ENCODE measurements at regions not wholly inside any gene's neighbourhood (a gene's known extent, or its start where the extent isn't known, plus 50 kb on each side); places are given as distances from the start of the nearest gene placed in this dataset.

GRCh38 chr9:126183266-126183665 is 143.4 kb upstream of the MVB12B start:
- TF ChIP-seq, protein P1, sequence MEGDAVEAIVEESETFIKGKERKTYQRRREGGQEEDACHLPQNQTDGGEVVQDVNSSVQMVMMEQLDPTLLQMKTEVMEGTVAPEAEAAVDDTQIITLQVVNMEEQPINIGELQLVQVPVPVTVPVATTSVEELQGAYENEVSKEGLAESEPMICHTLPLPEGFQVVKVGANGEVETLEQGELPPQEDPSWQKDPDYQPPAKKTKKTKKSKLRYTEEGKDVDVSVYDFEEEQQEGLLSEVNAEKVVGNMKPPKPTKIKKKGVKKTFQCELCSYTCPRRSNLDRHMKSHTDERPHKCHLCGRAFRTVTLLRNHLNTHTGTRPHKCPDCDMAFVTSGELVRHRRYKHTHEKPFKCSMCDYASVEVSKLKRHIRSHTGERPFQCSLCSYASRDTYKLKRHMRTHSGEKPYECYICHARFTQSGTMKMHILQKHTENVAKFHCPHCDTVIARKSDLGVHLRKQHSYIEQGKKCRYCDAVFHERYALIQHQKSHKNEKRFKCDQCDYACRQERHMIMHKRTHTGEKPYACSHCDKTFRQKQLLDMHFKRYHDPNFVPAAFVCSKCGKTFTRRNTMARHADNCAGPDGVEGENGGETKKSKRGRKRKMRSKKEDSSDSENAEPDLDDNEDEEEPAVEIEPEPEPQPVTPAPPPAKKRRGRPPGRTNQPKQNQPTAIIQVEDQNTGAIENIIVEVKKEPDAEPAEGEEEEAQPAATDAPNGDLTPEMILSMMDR (conservative IDR thresholded peaks at IDR 0.05 in 1 of 2, IDR thresholded peaks at IDR 0.05 in 1 of 2; ENCODE audit: low read depth in 1 of 2, low read length in 2 of 2) = no peak
- no peak for TF ChIP-seq EZH2 (IDR thresholded peaks at IDR 0.05; ENCODE audit: low read length, missing control alignments)

Measured in fibroblast of lung (primary cell).